Hepatocyte (in vitro differentiated cells): ENCODE measurements at regions not wholly inside any gene's neighbourhood (a gene's known extent, or its start where the extent isn't known, plus 50 kb on each side); places are given as distances from the start of the nearest gene placed in this dataset.

ENCODE experiments used
- CTCF ChIP-seq: fragments of 200-600 bp; sonication (generic); IDR thresholded peaks from 2 replicates; pipeline ENCODE4 v1.5.1; 2016; ENCODE audit warnings: antibody characterized with exemption, mild to moderate bottlenecking; ENCODE audit not compliant: poor library complexity
- EZH2 ChIP-seq: fragments of 200-600 bp; sonication (generic); IDR thresholded peaks from 2 replicates; pipeline ENCODE4 v1.6.1; 2016; ENCODE audit warnings: antibody characterized with exemption, mild to moderate bottlenecking, borderline replicate concordance
- EZH2phosphoT487 ChIP-seq: fragments of 200-600 bp; sonication (generic); IDR thresholded peaks from one replicate; pipeline ENCODE4 v1.6.1; 2018; ENCODE audit warnings: antibody characterized with exemption, mild to moderate bottlenecking, low read depth, moderate library complexity; ENCODE audit not compliant: unreplicated experiment, severe bottlenecking

- TF ChIP-seq CTCF = no peak
- no peak for TF ChIP-seq EZH2
- no peak for TF ChIP-seq EZH2phosphoT487
Observed at GRCh38 chr1:23638786-23639241, 52.8 kb upstream of the RPL11 start.
